ENCODE measurements at regions not wholly inside any gene's neighbourhood (a gene's known extent, or its start where the extent isn't known, plus 50 kb on each side); places are given as distances from the start of the nearest gene placed in this dataset.

DNA sequence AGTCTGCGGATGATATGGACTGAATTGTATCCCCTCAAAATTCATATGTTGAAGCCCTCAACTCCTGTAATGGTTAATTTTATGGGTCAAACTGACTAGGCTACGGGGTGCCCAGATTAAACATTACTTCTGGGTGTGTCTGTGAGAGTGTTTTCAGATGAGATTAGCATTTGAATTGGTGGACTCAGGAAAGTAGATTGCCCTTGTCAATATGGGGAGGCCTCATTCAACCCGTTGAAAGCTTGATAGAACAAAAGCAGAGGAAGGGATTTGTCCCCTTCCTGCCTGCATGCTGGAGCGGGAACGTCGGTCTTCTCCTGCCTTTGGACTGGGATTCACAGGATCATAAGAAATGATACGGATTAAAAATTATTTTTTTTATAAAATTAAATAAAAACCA is 84.5 kb downstream of the BBS10 start:
- intact Hi-C loops (cut with DNase I), result no loop called here
- H3K27ac ChIP-seq, result no peak overlapping the region

DNA sequence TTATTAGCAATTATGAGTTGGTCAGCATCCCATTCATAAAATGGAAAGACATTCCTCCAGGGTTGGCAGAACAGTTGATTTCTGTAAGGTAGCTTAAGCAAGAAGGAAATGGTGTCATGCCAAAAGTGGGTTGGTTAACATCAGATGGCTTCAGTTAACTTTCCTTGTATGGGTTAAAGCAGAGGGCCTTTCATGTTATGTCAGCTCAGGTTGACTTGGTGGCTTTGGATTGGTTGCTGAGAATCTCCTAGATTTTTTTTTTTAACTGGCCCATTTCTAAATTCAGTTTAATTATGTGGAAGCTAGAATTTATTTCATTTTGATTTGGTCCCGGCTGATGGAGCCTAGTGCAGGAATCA is 87.8 kb downstream of the BBS10 start:
- H3K4me1 ChIP-seq, result peaks cover 21% of the 10 kb centered on the region
- peak overlapping the region; percentile 73 for H3K27ac ChIP-seq

More for the DNA sequence above, 84.5 kb downstream of the BBS10 start:
- Histone ChIP-seq H3K4me1 (peaks cover 30% of the 10 kb centered on the region), H3K9me3 (no peaks in the 10 kb centered on the region), H3K27me3 (ENCODE audit: low read depth) (no peaks in the 10 kb centered on the region), H3K4me3 (no peak overlapping the region), H3K36me3 (no peaks in the 10 kb centered on the region)
- no peak for TF ChIP-seq CTCF (IDR thresholded peaks at IDR 0.05)
- ATAC-seq (no peak), DNase-seq (no peak)

DNA sequence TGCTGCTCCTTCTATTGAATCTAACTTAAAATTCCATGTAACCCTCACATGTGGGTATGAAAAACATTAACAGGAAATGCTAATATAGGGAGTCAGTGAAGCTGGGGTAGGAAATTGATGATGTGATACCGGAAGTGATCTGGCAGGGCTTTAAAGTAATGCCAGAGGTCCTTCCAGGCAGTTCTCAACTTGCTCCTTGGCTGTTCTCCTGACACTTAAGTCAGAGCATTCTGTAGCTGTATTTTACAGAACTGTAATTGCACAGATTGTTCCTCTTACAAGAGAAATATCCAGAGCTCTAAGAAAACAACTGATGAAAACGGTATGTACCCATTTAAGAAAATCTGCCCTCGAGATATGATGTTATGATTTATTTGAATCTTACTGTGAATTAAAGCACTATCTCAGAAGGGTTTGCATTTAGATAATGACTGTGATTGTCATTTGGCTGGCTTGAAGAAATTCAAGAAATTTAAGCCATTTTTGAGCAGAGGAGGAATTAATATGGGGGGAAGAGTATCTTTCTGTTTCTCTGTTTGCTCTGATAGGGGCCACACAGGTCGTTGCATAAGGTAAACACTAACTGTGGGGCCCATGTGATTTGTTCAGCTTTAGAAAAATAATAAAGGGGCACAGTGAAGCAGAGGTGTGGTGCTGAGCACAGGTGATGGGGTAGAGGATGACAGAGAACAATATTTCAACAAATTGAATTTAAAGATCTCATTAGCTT is 88.4 kb downstream of the BBS10 start:
- Histone ChIP-seq H3K9me3 (no peaks in the 10 kb centered on the region), H3K36me3 (no peaks in the 10 kb centered on the region), H3K4me3 (no peak overlapping the region), H3K4me1 (peaks cover 16% of the 10 kb centered on the region), H3K27ac (peak overlapping the region; percentile 73), H3K27me3 (ENCODE audit: low read depth) (no peaks in the 10 kb centered on the region)
- intact Hi-C loops (cut with DNase I), result no loop called here
- no peak for TF ChIP-seq CTCF (IDR thresholded peaks at IDR 0.05)
- peak; percentile 73 to 75 for ATAC-seq
- no peak for DNase-seq

More for the DNA sequence above, 87.8 kb downstream of the BBS10 start:
- Histone ChIP-seq H3K4me3 (no peak overlapping the region), H3K9me3 (no peaks in the 10 kb centered on the region), H3K27me3 (ENCODE audit: low read depth) (no peaks in the 10 kb centered on the region), H3K36me3 (no peaks in the 10 kb centered on the region)
- DNase-seq (no peak), ATAC-seq (no peak)
- no peak for TF ChIP-seq CTCF (IDR thresholded peaks at IDR 0.05)
- intact Hi-C loops (cut with DNase I), result no loop called here

DNA sequence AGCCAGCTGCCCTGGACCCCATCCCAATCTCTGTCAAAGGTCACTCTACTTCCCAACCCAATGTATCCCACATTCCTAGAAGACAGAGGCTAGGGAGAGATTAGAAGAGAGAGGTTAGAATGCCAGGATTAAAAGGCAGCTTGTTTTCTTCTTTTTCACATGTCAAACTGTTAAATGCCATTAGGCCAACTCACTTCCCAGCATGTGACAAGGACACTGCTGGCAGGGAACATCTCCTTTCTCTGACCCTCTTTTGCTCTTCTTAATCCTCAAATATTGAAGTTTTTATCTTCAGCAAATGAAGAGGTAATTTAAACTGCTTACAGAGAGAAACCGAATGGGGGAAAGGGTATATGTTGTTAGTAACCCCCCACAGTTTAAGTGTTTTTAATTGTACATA is 89.1 kb downstream of the BBS10 start:
- peak overlapping the region; percentile 73 for H3K27ac ChIP-seq
- intact Hi-C loops (cut with DNase I), result no loop called here
- no peak for TF ChIP-seq CTCF (IDR thresholded peaks at IDR 0.05)
- no peaks in the 10 kb centered on the region for H3K9me3 ChIP-seq
- no peaks in the 10 kb centered on the region for H3K36me3 ChIP-seq
- peak; percentile 34 to 46 for ATAC-seq
- H3K27me3 ChIP-seq (ENCODE audit: low read depth), result no peaks in the 10 kb centered on the region
- H3K4me3 ChIP-seq, result no peak overlapping the region
- DNase-seq, result no peak
- H3K4me1 ChIP-seq, result peaks cover 12% of the 10 kb centered on the region

DNA sequence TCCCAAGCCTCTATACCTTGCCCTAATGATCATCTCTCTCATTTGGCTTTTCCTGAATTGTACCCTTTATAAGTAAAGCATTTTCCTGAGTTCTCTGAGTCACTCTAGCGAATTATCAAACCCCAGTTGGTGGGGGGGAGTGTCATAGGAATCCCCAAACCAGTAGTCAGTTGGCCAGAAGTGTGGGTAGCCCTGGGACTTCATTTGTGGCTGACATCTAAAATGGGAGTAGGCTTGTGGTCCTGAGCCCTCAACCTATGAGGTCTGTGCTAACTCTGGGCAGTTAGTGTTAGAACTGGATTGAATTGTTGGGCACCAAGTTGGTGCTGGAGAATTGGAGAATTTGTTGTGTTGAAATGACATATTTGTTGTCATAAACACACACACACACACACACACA is 91.3 kb downstream of the BBS10 start:
- no peaks in the 10 kb centered on the region for H3K9me3 ChIP-seq
- peaks cover 8% of the 10 kb centered on the region for H3K4me1 ChIP-seq
- DNase-seq (no peak), ATAC-seq (no peak)
- intact Hi-C loops (cut with DNase I), result no loop called here
- TF ChIP-seq CTCF (IDR thresholded peaks at IDR 0.05), result no peak
- H3K36me3 ChIP-seq, result no peaks in the 10 kb centered on the region
- H3K4me3 ChIP-seq, result no peak overlapping the region
- no peak overlapping the region for H3K27ac ChIP-seq
- no peaks in the 10 kb centered on the region for H3K27me3 ChIP-seq (ENCODE audit: low read depth)
